Neural crest cell (in vitro differentiated cells): ENCODE measurements at regions not wholly inside any gene's neighbourhood (a gene's known extent, or its start where the extent isn't known, plus 50 kb on each side); places are given as distances from the start of the nearest gene placed in this dataset.

ENCODE experiments used
- DNase-seq: peaks from one replicate; pipeline ENCODE4 v3.0.0; 2021; ENCODE audit warnings: low read depth, mixed read lengths, low spot score
- H3K27ac Mint-ChIP-seq: one replicate; pipeline ENCODE4 v1.8.0; 2021; ENCODE audit warnings: mild to moderate bottlenecking, mixed read lengths; ENCODE audit not compliant: unreplicated experiment
- H3K27me3 Mint-ChIP-seq: 2 replicates; pipeline ENCODE4 v1.8.0; 2021; ENCODE audit warnings: low read depth, mild to moderate bottlenecking, mixed read lengths
- H3K36me3 Mint-ChIP-seq: 2 replicates; pipeline ENCODE4 v1.8.0; 2021; ENCODE audit warnings: low read depth, mild to moderate bottlenecking, mixed read lengths
- H3K4me1 Mint-ChIP-seq: 2 replicates; pipeline ENCODE4 v1.8.0; 2021; ENCODE audit warnings: mixed read lengths
- H3K4me3 Mint-ChIP-seq: one replicate; pipeline ENCODE4 v1.8.0; 2021; ENCODE audit warnings: mild to moderate bottlenecking, mixed read lengths
- H3K9me3 Mint-ChIP-seq: 2 replicates; pipeline ENCODE4 v1.8.0; 2021; ENCODE audit warnings: mixed read lengths
- CTCF ChIP-seq: fragments of 200-600 bp; sonication (generic); conservative IDR thresholded peaks from 2 replicates; pipeline ENCODE4 v1.5.0; 2021; ENCODE audit warnings: antibody characterized with exemption, mild to moderate bottlenecking

DNA sequence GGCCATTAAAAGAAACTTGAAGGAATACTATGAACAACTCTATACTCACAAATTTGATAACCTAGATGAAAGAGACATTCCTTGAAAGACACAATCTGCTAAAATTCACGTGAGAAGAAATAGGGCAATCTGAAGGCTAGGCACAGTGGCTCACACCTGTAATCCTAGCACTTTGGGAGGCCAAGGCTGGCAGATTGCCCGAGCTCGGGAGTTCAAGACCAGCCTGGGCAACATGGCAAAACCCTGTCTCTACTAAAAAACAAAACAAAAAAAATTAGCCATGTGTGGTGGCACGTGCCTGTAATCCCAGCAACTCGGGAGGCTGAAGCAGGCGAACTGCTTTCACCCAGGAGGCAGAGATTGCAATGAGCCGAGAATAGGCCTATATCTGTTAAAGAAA lies 104.8 kb downstream of the HES1 start:
- Mint-ChIP-seq H3K9me3 (no peaks in the 10 kb centered on the region), H3K4me3 (no peak overlapping the region), H3K27ac (no peak overlapping the region), H3K4me1 (peaks cover 4% of the 10 kb centered on the region), H3K27me3 (no peaks in the 10 kb centered on the region), H3K36me3 (no peaks in the 10 kb centered on the region)
- TF ChIP-seq CTCF, result no peak
- DNase-seq, result no peak

- H3K36me3 Mint-ChIP-seq, result no peaks in the 10 kb centered on the region
These were observed 107.4 kb downstream of the HES1 start for GRCh38 chr3:194243172-194243837.

DNA sequence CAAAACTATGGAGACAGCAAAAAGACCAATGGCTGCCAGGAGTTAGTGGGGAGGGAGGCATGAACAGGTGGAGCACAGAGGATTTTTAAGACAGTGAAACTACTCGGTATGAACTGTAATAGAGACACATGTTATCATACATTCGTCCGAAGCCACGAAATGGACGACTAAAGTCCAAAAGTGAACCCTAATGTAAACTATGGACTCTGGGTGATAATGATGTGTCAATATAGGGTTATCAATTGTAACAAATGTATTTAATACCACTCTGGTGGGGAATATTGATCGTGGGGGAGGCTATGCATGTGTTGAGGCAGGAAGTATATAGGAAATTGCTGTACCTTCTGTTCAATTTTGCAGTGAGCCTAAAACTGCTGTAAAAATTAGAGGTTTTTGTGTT lies 107.0 kb downstream of the CPN2 start:
- TF ChIP-seq CTCF, result no peak
- no peak for DNase-seq
- Mint-ChIP-seq H3K27me3 (peaks cover 9% of the 10 kb centered on the region), H3K27ac (no peak overlapping the region), H3K9me3 (no peaks in the 10 kb centered on the region), H3K36me3 (no peaks in the 10 kb centered on the region), H3K4me3 (no peak overlapping the region), H3K4me1 (peaks cover 16% of the 10 kb centered on the region)

More at GRCh38 chr3:194243172-194243837, 107.4 kb downstream of the HES1 start:
- H3K27ac Mint-ChIP-seq, result no peak overlapping the region
- H3K4me3 Mint-ChIP-seq, result no peak overlapping the region
- no peak for DNase-seq
- TF ChIP-seq CTCF, result no peak
- H3K9me3 Mint-ChIP-seq, result no peaks in the 10 kb centered on the region
- peaks cover 4% of the 10 kb centered on the region for H3K27me3 Mint-ChIP-seq
- H3K4me1 Mint-ChIP-seq, result peaks cover 14% of the 10 kb centered on the region

DNA sequence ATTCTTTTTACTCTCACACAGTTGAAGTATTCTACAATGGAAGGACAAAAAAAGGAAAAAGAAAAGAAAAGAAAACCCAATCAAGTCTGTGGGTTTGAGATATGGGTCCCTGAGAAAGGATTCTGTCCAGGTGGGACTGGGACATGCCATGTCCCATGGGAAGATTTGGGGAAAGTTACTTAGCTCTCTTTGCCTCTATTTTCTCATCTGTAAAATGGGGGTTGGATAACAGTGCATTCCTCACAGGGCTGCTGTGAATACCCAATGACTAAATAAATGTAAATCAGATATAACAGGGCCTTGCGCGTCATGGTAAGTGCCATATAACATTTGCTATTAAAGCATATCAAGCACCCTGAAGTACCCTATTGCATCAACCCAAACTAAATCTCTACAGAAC lies 105.7 kb downstream of the CPN2 start:
- no peaks in the 10 kb centered on the region for H3K36me3 Mint-ChIP-seq
- peaks cover 17% of the 10 kb centered on the region for H3K27me3 Mint-ChIP-seq
- peaks cover 27% of the 10 kb centered on the region for H3K4me1 Mint-ChIP-seq
- H3K4me3 Mint-ChIP-seq, result no peak overlapping the region
- H3K9me3 Mint-ChIP-seq, result no peaks in the 10 kb centered on the region
- TF ChIP-seq CTCF, result no peak
- no peak for DNase-seq
- H3K27ac Mint-ChIP-seq, result no peak overlapping the region

DNA sequence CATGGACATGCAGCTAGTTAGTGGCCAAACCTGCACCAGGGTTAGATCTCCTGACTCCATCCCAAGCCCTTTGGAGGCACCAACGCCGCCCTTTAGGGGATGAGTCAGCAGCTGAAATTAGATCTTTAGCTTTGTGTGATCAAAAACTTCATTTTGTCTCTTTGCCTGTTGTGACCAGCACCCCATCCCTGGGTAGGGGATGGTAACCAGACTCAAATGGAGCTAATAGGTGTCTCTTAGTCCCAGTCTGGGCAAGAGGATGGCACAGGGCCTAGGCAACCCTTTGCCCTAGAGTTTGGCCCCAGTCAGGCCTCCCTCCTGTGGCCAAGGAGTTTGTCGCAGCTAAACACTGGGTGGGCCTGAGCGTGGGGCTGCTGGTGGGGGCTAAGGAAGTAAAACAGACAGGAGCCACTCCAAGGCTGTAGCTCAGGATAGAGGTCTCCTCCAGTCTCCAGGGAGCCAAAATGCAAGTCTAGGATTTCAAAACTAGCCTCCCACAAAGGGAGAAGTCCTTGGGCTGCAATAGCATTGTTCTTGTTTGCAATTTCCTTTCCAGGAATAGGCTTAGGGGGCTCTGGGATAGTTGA lies 105.1 kb downstream of the CPN2 start:
- Mint-ChIP-seq H3K9me3 (no peaks in the 10 kb centered on the region), H3K4me3 (no peak overlapping the region), H3K4me1 (peaks cover 33% of the 10 kb centered on the region), H3K27ac (no peak overlapping the region), H3K27me3 (peaks cover 20% of the 10 kb centered on the region), H3K36me3 (no peaks in the 10 kb centered on the region)
- TF ChIP-seq CTCF, result no peak
- no peak for DNase-seq
